K562 (cell line): ENCODE measurements at regions not wholly inside any gene's neighbourhood (a gene's known extent, or its start where the extent isn't known, plus 50 kb on each side); places are given as distances from the start of the nearest gene placed in this dataset.

Source experiments
- BCOR ChIP-seq: fragments of 450-650 bp; IDR thresholded peaks from 2 replicates; pipeline ENCODE4 v1.6.1; 2016
- CBX1 ChIP-seq: sonication (generic); IDR thresholded peaks from 2 replicates; pipeline ENCODE4 v1.6.1; 2016; ENCODE audit warnings: antibody characterized with exemption, low read depth, mild to moderate bottlenecking
- MEIS2 ChIP-seq: fragments of 450-650 bp; IDR thresholded peaks from 2 replicates; pipeline ENCODE4 v1.6.1; 2014; ENCODE audit warnings: mild to moderate bottlenecking; ENCODE audit not compliant: partially characterized antibody
- ZNF354B ChIP-seq: fragments of 250-450 bp; sonication (Bioruptor Pico); IDR thresholded peaks from 2 replicates; pipeline ENCODE4 v1.4.0; 2020
- ZNF431 ChIP-seq: sonication (generic); formaldehyde crosslinking; IDR thresholded peaks from 2 replicates; pipeline ENCODE4 v1.8.0; 2022; ENCODE audit warnings: mild to moderate bottlenecking, missing genetic modification reagents
- ZNF507 ChIP-seq: conservative IDR thresholded peaks from 2 replicates; pipeline ENCODE4 v1.6.1; 2017; ENCODE audit warnings: missing genetic modification characterization, missing compliant biosample characterization
- TF ChIP-seq, protein P1 (sequence below), 3 experiments: IDR thresholded peaks in 2 of 3; conservative IDR thresholded peaks in 1 of 3; 2 replicates each; pipeline ENCODE4 v1.5.1; 2011 to 2012; ENCODE audit warnings: low read length in 3 of 3, mild to moderate bottlenecking in 3 of 3, control low read depth in 2 of 3, improper control_type of control experiment in 1 of 3, inconsistent platforms in 1 of 3, low read depth in 1 of 3, mixed read lengths in 1 of 3, moderate library complexity in 1 of 3; ENCODE audit not compliant: insufficient read depth in 2 of 3

DNA sequence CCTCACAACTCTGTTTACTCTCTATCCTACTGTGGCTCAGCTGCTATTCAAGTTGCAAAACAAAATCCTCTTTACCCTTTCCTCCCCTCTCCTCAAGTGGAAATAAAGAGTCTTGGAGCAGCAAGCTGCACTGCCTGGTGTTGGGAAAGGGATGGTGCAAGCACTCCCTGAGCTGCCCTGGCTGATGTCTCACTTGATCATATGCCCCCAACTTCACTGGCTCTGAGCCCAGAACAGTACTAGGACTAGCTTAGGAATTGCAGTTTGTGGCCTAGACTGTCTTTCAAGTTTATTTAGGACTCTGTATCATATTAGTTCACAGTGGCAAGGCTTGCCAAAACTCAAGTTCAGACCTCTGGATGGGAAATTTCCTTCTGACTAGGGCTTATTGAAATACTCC, 1683.8 kb upstream of the SEL1L start:
- TF ChIP-seq ZNF431 (CRISPR knock-in tag) (no peak), ZNF507 (tag) (no peak), ZNF354B (CRISPR knock-in tag) (no peak), MEIS2 (no peak), BCOR (no peak), CBX1 (no peak)
- TF ChIP-seq, protein P1, sequence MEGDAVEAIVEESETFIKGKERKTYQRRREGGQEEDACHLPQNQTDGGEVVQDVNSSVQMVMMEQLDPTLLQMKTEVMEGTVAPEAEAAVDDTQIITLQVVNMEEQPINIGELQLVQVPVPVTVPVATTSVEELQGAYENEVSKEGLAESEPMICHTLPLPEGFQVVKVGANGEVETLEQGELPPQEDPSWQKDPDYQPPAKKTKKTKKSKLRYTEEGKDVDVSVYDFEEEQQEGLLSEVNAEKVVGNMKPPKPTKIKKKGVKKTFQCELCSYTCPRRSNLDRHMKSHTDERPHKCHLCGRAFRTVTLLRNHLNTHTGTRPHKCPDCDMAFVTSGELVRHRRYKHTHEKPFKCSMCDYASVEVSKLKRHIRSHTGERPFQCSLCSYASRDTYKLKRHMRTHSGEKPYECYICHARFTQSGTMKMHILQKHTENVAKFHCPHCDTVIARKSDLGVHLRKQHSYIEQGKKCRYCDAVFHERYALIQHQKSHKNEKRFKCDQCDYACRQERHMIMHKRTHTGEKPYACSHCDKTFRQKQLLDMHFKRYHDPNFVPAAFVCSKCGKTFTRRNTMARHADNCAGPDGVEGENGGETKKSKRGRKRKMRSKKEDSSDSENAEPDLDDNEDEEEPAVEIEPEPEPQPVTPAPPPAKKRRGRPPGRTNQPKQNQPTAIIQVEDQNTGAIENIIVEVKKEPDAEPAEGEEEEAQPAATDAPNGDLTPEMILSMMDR (IDR thresholded peaks at IDR 0.05 in 2 of 3, conservative IDR thresholded peaks at IDR 0.05 in 1 of 3; ENCODE audit: insufficient read depth in 2 of 3, low read depth in 1 of 3, low read length in 3 of 3): no peak
